ENCODE measurements at regions not wholly inside any gene's neighbourhood (a gene's known extent, or its start where the extent isn't known, plus 50 kb on each side); places are given as distances from the start of the nearest gene placed in this dataset.

- H3K4me3 ChIP-seq (ENCODE audit: low read depth, low read length) = no peak overlapping the region
- TF ChIP-seq CTCF (IDR thresholded peaks at IDR 0.05; ENCODE audit: insufficient read depth, low read depth, low read length) = no peak
- no peak for DNase-seq (ENCODE audit: low read depth)
Observed at GRCh38 chr12:127687181-127687580, 579.8 kb upstream of the TMEM132C start.

DNA sequence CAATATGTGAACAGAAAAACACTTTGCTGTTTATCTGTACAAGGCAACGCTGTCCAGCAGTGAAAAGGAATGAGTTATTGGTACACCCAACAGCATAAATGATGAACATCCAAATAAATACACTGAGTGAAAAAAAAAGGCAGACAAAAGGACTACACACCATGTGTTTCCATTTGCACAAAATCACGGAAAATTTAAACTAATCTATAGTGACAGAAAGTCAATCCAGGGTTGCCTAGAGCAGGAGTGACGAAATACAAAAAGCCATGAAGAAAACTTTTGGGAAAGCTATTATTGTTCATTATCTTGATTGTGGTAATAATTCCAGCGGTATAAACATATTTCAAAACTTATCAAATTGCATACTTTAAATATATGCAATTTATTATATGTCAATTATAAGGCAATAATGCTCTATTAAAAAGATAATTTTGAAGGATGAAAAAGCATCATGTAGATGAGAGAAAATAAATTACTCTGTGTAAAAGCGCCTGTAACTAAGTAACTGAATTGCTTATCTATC lies 578.0 kb upstream of the TMEM132C start:
- H3K4me3 ChIP-seq (ENCODE audit: low read depth, low read length) = no peak overlapping the region
- no peak for DNase-seq (ENCODE audit: low read depth)
- no peak for TF ChIP-seq CTCF (IDR thresholded peaks at IDR 0.05; ENCODE audit: insufficient read depth, low read depth, low read length)

- no peak for DNase-seq (ENCODE audit: low read depth)
- no peak for TF ChIP-seq CTCF (IDR thresholded peaks at IDR 0.05; ENCODE audit: insufficient read depth, low read depth, low read length)
- H3K4me3 ChIP-seq (ENCODE audit: low read depth, low read length) = no peak overlapping the region
Observed at GRCh38 chr12:127690161-127690560, 576.8 kb upstream of the TMEM132C start.

DNA sequence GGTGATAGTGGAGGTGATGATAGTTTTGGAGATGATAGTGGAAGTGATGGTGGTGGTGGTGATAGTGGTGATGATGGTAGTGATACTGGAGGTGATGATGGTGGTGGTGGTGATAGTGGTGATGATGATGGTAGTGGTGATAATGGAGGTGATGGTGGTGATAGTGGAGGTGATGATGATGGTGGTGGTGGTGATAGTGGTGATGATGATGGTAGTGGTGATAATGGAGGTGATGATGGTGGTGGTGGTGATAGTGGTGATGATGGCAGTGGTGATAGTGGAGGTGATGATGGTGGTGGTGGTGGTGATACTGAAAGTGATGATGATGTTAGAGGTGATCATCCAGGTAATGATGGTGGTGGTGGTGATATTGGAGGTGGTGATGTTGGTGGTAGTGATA lies 570.0 kb upstream of the TMEM132C start:
- DNase-seq (ENCODE audit: low read depth) = no peak
- H3K4me3 ChIP-seq (ENCODE audit: low read depth, low read length) = no peak overlapping the region
- TF ChIP-seq CTCF (IDR thresholded peaks at IDR 0.05; ENCODE audit: insufficient read depth, low read depth, low read length) = no peak

DNA sequence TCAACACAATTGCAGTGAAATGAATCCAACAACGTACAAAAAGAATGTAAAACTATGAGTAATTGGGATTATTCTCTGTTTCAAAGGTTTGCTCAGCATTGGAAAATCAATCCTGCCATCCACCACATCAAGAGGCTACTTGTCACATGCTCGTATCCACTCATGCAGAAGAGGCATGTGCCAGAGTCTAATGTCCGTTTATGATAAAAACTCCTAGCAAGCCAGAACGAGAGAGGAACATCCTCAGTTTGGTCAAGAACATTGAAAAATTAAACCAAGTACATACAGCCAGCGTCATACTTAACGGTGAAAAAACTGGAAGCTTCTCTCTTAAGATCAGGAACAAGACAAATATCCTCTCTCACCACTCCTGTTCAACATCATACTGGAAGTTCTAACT lies 563.9 kb upstream of the TMEM132C start:
- DNase-seq (ENCODE audit: low read depth) = no peak
- H3K4me3 ChIP-seq (ENCODE audit: low read depth, low read length) = no peak overlapping the region
- no peak for TF ChIP-seq CTCF (IDR thresholded peaks at IDR 0.05; ENCODE audit: insufficient read depth, low read depth, low read length)

- TF ChIP-seq CTCF (IDR thresholded peaks at IDR 0.05; ENCODE audit: insufficient read depth, low read depth, low read length) = peak; percentile 27
- DNase-seq (ENCODE audit: low read depth) = no peak
- no peak overlapping the region for H3K4me3 ChIP-seq (ENCODE audit: low read depth, low read length)
Observed at GRCh38 chr12:127711108-127711507, 555.9 kb upstream of the TMEM132C start.

DNA sequence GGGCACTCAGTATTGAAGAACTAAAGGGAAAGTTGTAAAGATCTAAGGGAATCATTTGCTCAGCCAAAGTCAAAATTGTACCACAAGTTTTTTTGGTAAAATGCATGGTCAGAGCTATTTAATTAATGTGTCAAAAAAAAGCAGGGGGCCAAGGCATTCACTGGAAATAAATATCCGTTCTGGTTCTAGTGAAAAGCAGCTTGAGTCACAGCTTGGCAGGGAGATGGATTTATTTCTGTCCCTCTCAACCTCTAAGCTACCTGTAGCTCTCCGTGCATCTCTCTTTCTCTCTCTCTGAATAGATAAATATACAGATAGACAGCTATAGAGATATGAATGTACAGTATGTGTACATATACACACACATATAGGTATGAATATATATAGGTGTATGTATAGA lies 554.4 kb upstream of the TMEM132C start:
- no peak for TF ChIP-seq CTCF (IDR thresholded peaks at IDR 0.05; ENCODE audit: insufficient read depth, low read depth, low read length)
- DNase-seq (ENCODE audit: low read depth) = no peak
- H3K4me3 ChIP-seq (ENCODE audit: low read depth, low read length) = no peak overlapping the region
